ENCODE measurements at regions not wholly inside any gene's neighbourhood (a gene's known extent, or its start where the extent isn't known, plus 50 kb on each side); places are given as distances from the start of the nearest gene placed in this dataset.

GRCh38 chr1:36699113-36699911 is 216.6 kb upstream of the CSF3R start:
- TF ChIP-seq EP300 (IDR thresholded peaks at IDR 0.05) (no peak), CTCF (IDR thresholded peaks at IDR 0.05) (no peak)
